ENCODE measurements at regions not wholly inside any gene's neighbourhood (a gene's known extent, or its start where the extent isn't known, plus 50 kb on each side); places are given as distances from the start of the nearest gene placed in this dataset.

DNA sequence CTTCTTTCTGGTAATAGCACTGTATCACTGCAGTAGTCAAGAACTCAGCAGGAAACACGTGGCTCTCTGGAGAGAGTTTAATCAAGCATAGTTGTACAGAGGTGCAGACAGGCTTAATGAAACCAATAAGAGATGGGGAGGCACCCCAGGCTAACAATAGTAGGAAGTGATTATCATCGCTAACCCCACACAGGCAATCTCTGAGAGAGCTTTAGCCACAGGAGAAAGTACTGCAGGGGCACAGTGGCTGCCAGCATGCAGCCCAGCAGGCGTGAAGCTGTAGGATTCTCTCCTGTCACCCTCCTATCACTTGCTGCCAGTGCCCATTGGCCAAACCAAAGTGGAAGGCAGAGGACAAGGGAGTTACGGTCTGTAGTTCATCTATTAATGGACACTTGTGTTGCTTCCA is 450.0 kb upstream of the RASGEF1B start:
- H3K4me2 ChIP-seq (ENCODE audit: control insufficient read depth, insufficient read depth) = no peak overlapping the region

More for the DNA sequence above, 450.0 kb upstream of the RASGEF1B start:
- intact Hi-C loops (cut with micrococcal nuclease; ENCODE audit: unreplicated experiment) (no loop called here), in situ Hi-C loops (cut with MboI) (no loop called here)
- WGBS (ENCODE audit: insufficient coverage, insufficient replicate concordance, low lambda C conversion rate, missing lambda C conversion rate) = 17% methylated on average over 4 of the region's 4 CpGs
- Histone ChIP-seq H3K36me3 (ENCODE audit: control insufficient read depth in 2 of 2, insufficient read depth in 2 of 2, low read length in 1 of 2) (no peaks in the 10 kb centered on the region), H3K79me2 (ENCODE audit: control insufficient read depth, insufficient read depth, low read length) (no peaks in the 10 kb centered on the region), H2AFZ (ENCODE audit: control insufficient read depth, low read depth, low read length) (no peak overlapping the region), H3K4me1 (ENCODE audit: control insufficient read depth, insufficient read depth, low read length) (no peaks in the 10 kb centered on the region), H3K27me3 (replicated peaks in 1 of 2; ENCODE audit: control insufficient read depth in 2 of 2, insufficient read depth in 2 of 2, low read length in 1 of 2) (no peaks in the 10 kb centered on the region), H3K9me3 (replicated peaks; ENCODE audit: control insufficient read depth, insufficient read depth, low read length) (no peaks in the 10 kb centered on the region), H3K9ac (ENCODE audit: control insufficient read depth, insufficient read depth, low read length) (no peak overlapping the region), H3K27ac (ENCODE audit: control insufficient read depth, insufficient read depth) (no peak overlapping the region), H4K20me1 (ENCODE audit: control insufficient read depth, insufficient read depth) (no peaks in the 10 kb centered on the region), H3K4me3 (no peak overlapping the region)
- BruUV-seq (replicated peaks) = no TSS peak
- no peak for DNase-seq (ENCODE audit: low read depth, low spot score)
- ATAC-seq = peak; percentile 65
- CTCF ChIA-PET = interaction anchor here (2.1 kb wide), 1 partner anchor 8 kb away, joined by 8 read pairs; no protein-coding TSS in a partner anchor
- FAIRE-seq = no peak
- TF ChIP-seq CTCF (IDR thresholded peaks at IDR 0.05 in 2 of 3, conservative IDR thresholded peaks at IDR 0.05 in 1 of 3; ENCODE audit: control insufficient read depth in 2 of 3, extremely low read depth in 1 of 3, insufficient read depth in 1 of 3, low read depth in 3 of 3, low read length in 3 of 3) (no peak), ELK1 (IDR thresholded peaks at IDR 0.05; ENCODE audit: low read depth, low read length) (no peak), MYB (IDR thresholded peaks at IDR 0.05; ENCODE audit: borderline replicate concordance, low read depth, low read length) (no peak), CREM (IDR thresholded peaks at IDR 0.05; ENCODE audit: low read depth) (no peak), ZSCAN29 (IDR thresholded peaks at IDR 0.05) (no peak), ZBTB11 (CRISPR knock-in tag; IDR thresholded peaks at IDR 0.05) (no peak), BCL11A (IDR thresholded peaks at IDR 0.05; ENCODE audit: low read depth, low read length) (no peak), SMAD5 (IDR thresholded peaks at IDR 0.05; ENCODE audit: low read depth) (no peak), NFYB (IDR thresholded peaks at IDR 0.05; ENCODE audit: insufficient read depth, low read depth, low read length) (no peak), USF1 (IDR thresholded peaks at IDR 0.05; ENCODE audit: borderline replicate concordance, extremely low read length, insufficient read depth, low read depth, low read length) (no peak), WRNIP1 (IDR thresholded peaks at IDR 0.05; ENCODE audit: borderline replicate concordance, low read depth, low read length) (no peak), TCF12 (IDR thresholded peaks at IDR 0.05; ENCODE audit: low read depth, low read length) (no peak), CHD2 (IDR thresholded peaks at IDR 0.05; ENCODE audit: borderline replicate concordance, low read depth, low read length) (no peak), ZNF384 (IDR thresholded peaks at IDR 0.05; ENCODE audit: borderline replicate concordance, low read depth, low read length) (no peak), SRF (IDR thresholded peaks at IDR 0.05; ENCODE audit: low read depth in 2 of 2, low read length in 2 of 2) (no peak), EP300 (IDR thresholded peaks at IDR 0.05; ENCODE audit: borderline replicate concordance in 1 of 2, control insufficient read depth in 1 of 2, low read depth in 2 of 2, low read length in 2 of 2) (no peak), PML (IDR thresholded peaks at IDR 0.05; ENCODE audit: low read length) (no peak)
- SMC1A ChIA-PET (ENCODE audit: uncharacterized antibody, unreplicated experiment) = no interaction called here
- POLR2A ChIA-PET = no interaction called here
- RAD21 ChIA-PET (ENCODE audit: unreplicated experiment) = no interaction called here

All from GM12878 (cell line).